K562 (cell line): ENCODE measurements at regions not wholly inside any gene's neighbourhood (a gene's known extent, or its start where the extent isn't known, plus 50 kb on each side); places are given as distances from the start of the nearest gene placed in this dataset.

Source experiments
- ATAC-seq: fragments of 200-7000 bp; cut with Tn5 transposase; 3 replicates; pipeline ENCODE4 v1.9.1; 2020; ENCODE audit warnings: moderate library complexity
- BruUV-seq: library from RNA; stranded (reverse); fragments of 400-500 nt; replicated peaks from 2 replicates; lab custom pipeline; 2021; lab: Mats Ljungman, UMichigan
- CTCF ChIA-PET: fragments of 300-600 bp; formaldehyde crosslinking; extraction: SDS; loops from one replicate; lab custom pipeline; 2021; ENCODE audit warnings: low intra/inter-chr PET ratio; lab: Yijun Ruan, JAX
- POLR2A ChIA-PET: fragments of 300-600, 350-650 bp; sonication (Branson Sonifier 250); formaldehyde crosslinking; extraction: SDS; loops from one replicate; lab custom pipeline; 2021; ENCODE audit warnings: antibody characterized with exemption, inconsistent platforms; lab: Yijun Ruan, JAX
- DNase-seq, 4 experiments: peaks; one replicate each; pipeline versions ENCODE4 v3.0.0 to v3.0.0-alpha.2; 2011 to 2018; ENCODE audit warnings: low spot score in 3 of 4, mixed read lengths in 3 of 4; ENCODE audit errors: extremely low read depth in 1 of 4
- FAIRE-seq: peaks from 2 replicates; lab custom pipeline; 2011; peaks lifted over from hg19 to GRCh38; lab: Jason Lieb, UNC
- H2AFZ ChIP-seq: 2 replicates; pipeline ENCODE4 v1.6.0; 2011; ENCODE audit warnings: low read depth, low read length, control low read depth, inconsistent platforms
- H3K27ac ChIP-seq: fragments of 200-600 bp; 3 replicates; pipeline ENCODE4 v1.8.0; 2011; ENCODE audit warnings: low read depth, mild to moderate bottlenecking, control low read depth, inconsistent platforms, low read length, moderate library complexity, mixed read lengths; ENCODE audit errors: extremely low read depth
- H3K27me3 ChIP-seq, 2 experiments: fragments of 300-600 bp in 1 of 2; 2 replicates in 1 of 2; 3 replicates in 1 of 2; pipeline versions ENCODE4 v1.6.0 to v1.8.0; 2011; ENCODE audit warnings: inconsistent platforms in 2 of 2, low read length in 2 of 2, mild to moderate bottlenecking in 1 of 2, mixed read lengths in 1 of 2, moderate library complexity in 1 of 2; ENCODE audit not compliant: control insufficient read depth in 2 of 2, insufficient read depth in 2 of 2
- H3K36me3 ChIP-seq: fragments of 300-600 bp; 3 replicates; pipeline ENCODE4 v1.8.0; 2011; ENCODE audit warnings: mild to moderate bottlenecking, low read length, inconsistent platforms; ENCODE audit not compliant: control insufficient read depth, insufficient read depth
- H3K4me1 ChIP-seq, 2 experiments: fragments of 200-600 bp in 1 of 2; replicated peaks in 1 of 2; 2 replicates in 1 of 2; 3 replicates in 1 of 2; pipeline versions ENCODE4 v1.5.1 to v1.8.0; 2011; ENCODE audit warnings: inconsistent platforms in 2 of 2, low read length in 2 of 2, mild to moderate bottlenecking in 1 of 2, mixed read lengths in 1 of 2, moderate library complexity in 1 of 2; ENCODE audit not compliant: control insufficient read depth in 2 of 2, insufficient read depth in 2 of 2
- H3K4me2 ChIP-seq: 2 replicates; pipeline ENCODE4 v1.6.1; 2011; ENCODE audit warnings: low read length, control low read depth, inconsistent platforms, mixed read lengths; ENCODE audit not compliant: insufficient read depth
- H3K4me3 ChIP-seq: fragments of 200-600 bp; sonication (generic), shearing (Covaris generic); 2 replicates; pipeline ENCODE4 v1.5.1; 2016; ENCODE audit warnings: control low read depth, inconsistent platforms
- H3K79me2 ChIP-seq: fragments of 200-600 bp; 3 replicates; pipeline ENCODE4 v1.8.0; 2011; ENCODE audit warnings: low read length, inconsistent platforms; ENCODE audit not compliant: control insufficient read depth, insufficient read depth
- H3K9ac ChIP-seq, 2 experiments: 2 replicates each; pipeline versions ENCODE4 v1.6.0 to v1.6.1; 2011; ENCODE audit warnings: low read depth in 2 of 2, low read length in 2 of 2, control low read depth in 1 of 2, inconsistent platforms in 1 of 2, mild to moderate bottlenecking in 1 of 2, mixed read lengths in 1 of 2; ENCODE audit not compliant: insufficient read depth in 1 of 2
- H3K9me1 ChIP-seq: one replicate; pipeline ENCODE4 v1.6.0; 2011; ENCODE audit warnings: inconsistent platforms, mild to moderate bottlenecking, low read length, moderate library complexity; ENCODE audit not compliant: control insufficient read depth, insufficient read depth
- H3K9me3 ChIP-seq: replicated peaks from 2 replicates; pipeline ENCODE4 v1.5.1; 2011; ENCODE audit warnings: low read depth, low read length, inconsistent platforms; ENCODE audit not compliant: control insufficient read depth, insufficient read depth
- H4K20me1 ChIP-seq: replicated peaks from 2 replicates; pipeline ENCODE4 v1.6.1; 2011; ENCODE audit warnings: low read length, inconsistent platforms, mixed read lengths; ENCODE audit not compliant: control insufficient read depth, insufficient read depth
- BRD9 ChIP-seq: fragments of 450-650 bp; IDR thresholded peaks from 2 replicates; pipeline ENCODE4 v1.6.1; 2018; ENCODE audit warnings: low read depth; ENCODE audit not compliant: partially characterized antibody
- CEBPB ChIP-seq: fragments of 450-650 bp; IDR thresholded peaks from 2 replicates; pipeline ENCODE4 v1.6.1; 2016; ENCODE audit warnings: missing genetic modification characterization, missing compliant biosample characterization
- CEBPG ChIP-seq, 3 experiments: fragments of 200-800 bp in 1 of 3; sonication (Bioruptor generic) in 1 of 3; sonication (generic) in 1 of 3; formaldehyde crosslinking in 1 of 3; IDR thresholded peaks in 2 of 3; conservative IDR thresholded peaks in 1 of 3; 2 replicates each; pipeline versions ENCODE4 v1.6.1 to v1.8.0; 2016 to 2022; ENCODE audit warnings: missing compliant biosample characterization in 2 of 3, missing genetic modification characterization in 2 of 3, mild to moderate bottlenecking in 1 of 3, missing genetic modification reagents in 1 of 3
- EGR1 ChIP-seq: fragments of 450-650 bp; conservative IDR thresholded peaks from 2 replicates; pipeline ENCODE4 v1.6.1; 2017; ENCODE audit warnings: mild to moderate bottlenecking
- HIVEP1 ChIP-seq: fragments of 250-450 bp; sonication (Bioruptor Pico); IDR thresholded peaks from 2 replicates; pipeline ENCODE4 v1.4.0; 2020; ENCODE audit warnings: mild to moderate bottlenecking
- HMG20A ChIP-seq: fragments of 450-650 bp; formaldehyde crosslinking; conservative IDR thresholded peaks from 2 replicates; pipeline ENCODE4 v1.4.0; 2020; ENCODE audit warnings: mild to moderate bottlenecking, mixed read lengths
- KAT7 ChIP-seq: sonication (generic); formaldehyde crosslinking; IDR thresholded peaks from 2 replicates; pipeline ENCODE4 v1.8.0; 2022; ENCODE audit warnings: missing genetic modification reagents, mild to moderate bottlenecking, borderline replicate concordance
- NFYB ChIP-seq: IDR thresholded peaks from 2 replicates; pipeline ENCODE4 v1.6.1; 2011; ENCODE audit warnings: mild to moderate bottlenecking, moderate library complexity; ENCODE audit not compliant: insufficient read length; ENCODE audit errors: extremely low read depth
- PHTF2 ChIP-seq: fragments of 250-450 bp; sonication (Bioruptor Pico); IDR thresholded peaks from 2 replicates; pipeline ENCODE4 v1.5.0; 2021; ENCODE audit warnings: mild to moderate bottlenecking
- STAT5A ChIP-seq: IDR thresholded peaks from 2 replicates; pipeline ENCODE4 v1.6.1; 2012; ENCODE audit warnings: low read length, inconsistent platforms, borderline replicate concordance
- TRIM28 ChIP-seq: fragments of 450-650 bp; IDR thresholded peaks from 2 replicates; pipeline ENCODE4 v1.6.1; 2017
- ZNF263 ChIP-seq: sonication (generic); formaldehyde crosslinking; IDR thresholded peaks from 2 replicates; pipeline ENCODE4 v1.8.0; 2022; ENCODE audit warnings: mild to moderate bottlenecking, missing genetic modification reagents, borderline replicate concordance
- ZNF311 ChIP-seq: fragments of 250-450 bp; sonication (Bioruptor Pico); IDR thresholded peaks from 2 replicates; pipeline ENCODE4 v1.4.0; 2020; ENCODE audit warnings: mild to moderate bottlenecking, moderate library complexity
- WGBS: fragments of 100-300 bp; shearing (Covaris generic); methylation state at CpG from one replicate; pipeline ENCODE4 v1.1.6; 2016; ENCODE audit warnings: low coverage, mixed read lengths; ENCODE audit not compliant: insufficient coverage; ENCODE audit errors: missing lambda C conversion rate; 5-methylcytosine and 5-hydroxymethylcytosine counted together
- in situ Hi-C: fragments of 300-500 bp; cut with MboI; formaldehyde crosslinking; loops from 4 replicates; pipeline ENCODE4 v1.15.0; 2018; ENCODE audit warnings: inconsistent platforms, mixed read lengths
- intact Hi-C: fragments of 100-400 bp; cut with micrococcal nuclease; formaldehyde crosslinking; loops from 2 replicates; pipeline ENCODE4 v1.14.2; 2022
- TF ChIP-seq, protein P1 (sequence below): fragments of 250-450 bp; sonication (Bioruptor Pico); IDR thresholded peaks from 2 replicates; pipeline ENCODE4 v1.5.0; 2021
- TF ChIP-seq, protein P2 (sequence below): IDR thresholded peaks from 2 replicates; pipeline ENCODE4 v1.6.1; 2011; ENCODE audit warnings: borderline replicate concordance, low read depth, mild to moderate bottlenecking, moderate library complexity, low read length; ENCODE audit not compliant: insufficient read depth, poor library complexity, severe bottlenecking
- TF ChIP-seq, protein P3 (sequence below): fragments of 250-450 bp; sonication (Bioruptor Pico); IDR thresholded peaks from 2 replicates; pipeline ENCODE4 v1.9.0; 2021; ENCODE audit warnings: mild to moderate bottlenecking
- TF ChIP-seq, protein P4 (sequence below): sonication (generic); formaldehyde crosslinking; IDR thresholded peaks from 2 replicates; pipeline ENCODE4 v1.8.0; 2022; ENCODE audit warnings: mild to moderate bottlenecking, low read depth, missing genetic modification reagents
- TF ChIP-seq, protein P5 (sequence below): fragments of 250-450 bp; sonication (Bioruptor Pico); IDR thresholded peaks from 2 replicates; pipeline ENCODE4 v1.8.0; 2022; ENCODE audit warnings: moderate library complexity, mild to moderate bottlenecking, inconsistent platforms

DNA sequence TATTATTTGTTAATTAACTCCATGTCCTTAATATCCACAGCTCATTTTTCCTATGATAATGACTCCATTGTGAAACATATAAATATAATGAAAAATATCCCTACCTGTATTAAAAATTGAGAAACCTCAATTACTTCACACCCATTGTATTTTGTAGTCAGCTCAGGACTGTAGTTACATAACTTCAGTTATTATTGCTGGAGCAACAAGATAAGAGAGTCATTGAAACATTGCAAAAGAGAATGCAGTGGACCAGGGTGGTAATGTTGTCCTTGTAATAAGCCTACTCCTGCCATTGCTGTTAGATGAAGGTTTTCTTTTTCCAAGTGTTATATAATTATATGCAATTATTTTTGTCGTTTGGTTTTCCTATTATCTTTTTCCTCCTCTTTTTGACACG, 184.4 kb downstream of the PRL start:
- DNase-seq (no peak), FAIRE-seq (no peak), ATAC-seq (no peak)
- no peak overlapping the region for H3K9ac ChIP-seq
- H3K36me3 ChIP-seq, result no peaks in the 10 kb centered on the region
- in situ Hi-C loops (no loop called here), intact Hi-C loops (no loop called here)
- H4K20me1 ChIP-seq, result no peaks in the 10 kb centered on the region
- H3K4me1 ChIP-seq, result no peaks in the 10 kb centered on the region
- POLR2A ChIA-PET, result no interaction called here
- no TSS peak for BruUV-seq
- no peak overlapping the region for H3K4me2 ChIP-seq
- H3K9me3 ChIP-seq, result no peaks in the 10 kb centered on the region
- TF ChIP-seq BRD9 (no peak), ZNF263 (CRISPR knock-in tag) (no peak), STAT5A (no peak), KAT7 (no peak), ZNF311 (CRISPR knock-in tag) (no peak), PHTF2 (no peak), NFYB (no peak), TRIM28 (no peak), HIVEP1 (CRISPR knock-in tag) (no peak), HMG20A (no peak), EGR1 (no peak), CEBPB (tag) (peak; percentile 65; the same call in 1 of the 2 replicates), CEBPG (CRISPR knock-in tag; IDR thresholded peaks at IDR 0.05) (no peak), CEBPG (tag; conservative IDR thresholded peaks at IDR 0.05 in 1 of 2, IDR thresholded peaks at IDR 0.05 in 1 of 2) (peak in 1 of 2 experiments; percentile 15; a peak in 1 of 4 replicates)
- TF ChIP-seq, protein P1, sequence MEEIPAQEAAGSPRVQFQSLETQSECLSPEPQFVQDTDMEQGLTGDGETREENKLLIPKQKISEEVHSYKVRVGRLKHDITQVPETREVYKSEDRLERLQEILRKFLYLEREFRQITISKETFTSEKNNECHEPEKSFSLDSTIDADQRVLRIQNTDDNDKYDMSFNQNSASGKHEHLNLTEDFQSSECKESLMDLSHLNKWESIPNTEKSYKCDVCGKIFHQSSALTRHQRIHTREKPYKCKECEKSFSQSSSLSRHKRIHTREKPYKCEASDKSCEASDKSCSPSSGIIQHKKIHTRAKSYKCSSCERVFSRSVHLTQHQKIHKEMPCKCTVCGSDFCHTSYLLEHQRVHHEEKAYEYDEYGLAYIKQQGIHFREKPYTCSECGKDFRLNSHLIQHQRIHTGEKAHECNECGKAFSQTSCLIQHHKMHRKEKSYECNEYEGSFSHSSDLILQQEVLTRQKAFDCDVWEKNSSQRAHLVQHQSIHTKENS (CRISPR knock-in tag), result no peak
- TF ChIP-seq, protein P2, sequence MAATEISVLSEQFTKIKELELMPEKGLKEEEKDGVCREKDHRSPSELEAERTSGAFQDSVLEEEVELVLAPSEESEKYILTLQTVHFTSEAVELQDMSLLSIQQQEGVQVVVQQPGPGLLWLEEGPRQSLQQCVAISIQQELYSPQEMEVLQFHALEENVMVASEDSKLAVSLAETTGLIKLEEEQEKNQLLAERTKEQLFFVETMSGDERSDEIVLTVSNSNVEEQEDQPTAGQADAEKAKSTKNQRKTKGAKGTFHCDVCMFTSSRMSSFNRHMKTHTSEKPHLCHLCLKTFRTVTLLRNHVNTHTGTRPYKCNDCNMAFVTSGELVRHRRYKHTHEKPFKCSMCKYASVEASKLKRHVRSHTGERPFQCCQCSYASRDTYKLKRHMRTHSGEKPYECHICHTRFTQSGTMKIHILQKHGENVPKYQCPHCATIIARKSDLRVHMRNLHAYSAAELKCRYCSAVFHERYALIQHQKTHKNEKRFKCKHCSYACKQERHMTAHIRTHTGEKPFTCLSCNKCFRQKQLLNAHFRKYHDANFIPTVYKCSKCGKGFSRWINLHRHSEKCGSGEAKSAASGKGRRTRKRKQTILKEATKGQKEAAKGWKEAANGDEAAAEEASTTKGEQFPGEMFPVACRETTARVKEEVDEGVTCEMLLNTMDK, result no peak
- TF ChIP-seq, protein P3, sequence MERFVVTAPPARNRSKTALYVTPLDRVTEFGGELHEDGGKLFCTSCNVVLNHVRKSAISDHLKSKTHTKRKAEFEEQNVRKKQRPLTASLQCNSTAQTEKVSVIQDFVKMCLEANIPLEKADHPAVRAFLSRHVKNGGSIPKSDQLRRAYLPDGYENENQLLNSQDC (CRISPR knock-in tag), result no peak
- TF ChIP-seq, protein P4, sequence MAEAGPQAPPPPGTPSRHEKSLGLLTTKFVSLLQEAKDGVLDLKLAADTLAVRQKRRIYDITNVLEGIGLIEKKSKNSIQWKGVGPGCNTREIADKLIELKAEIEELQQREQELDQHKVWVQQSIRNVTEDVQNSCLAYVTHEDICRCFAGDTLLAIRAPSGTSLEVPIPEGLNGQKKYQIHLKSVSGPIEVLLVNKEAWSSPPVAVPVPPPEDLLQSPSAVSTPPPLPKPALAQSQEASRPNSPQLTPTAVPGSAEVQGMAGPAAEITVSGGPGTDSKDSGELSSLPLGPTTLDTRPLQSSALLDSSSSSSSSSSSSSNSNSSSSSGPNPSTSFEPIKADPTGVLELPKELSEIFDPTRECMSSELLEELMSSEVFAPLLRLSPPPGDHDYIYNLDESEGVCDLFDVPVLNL, result no peak
- TF ChIP-seq, protein P5, sequence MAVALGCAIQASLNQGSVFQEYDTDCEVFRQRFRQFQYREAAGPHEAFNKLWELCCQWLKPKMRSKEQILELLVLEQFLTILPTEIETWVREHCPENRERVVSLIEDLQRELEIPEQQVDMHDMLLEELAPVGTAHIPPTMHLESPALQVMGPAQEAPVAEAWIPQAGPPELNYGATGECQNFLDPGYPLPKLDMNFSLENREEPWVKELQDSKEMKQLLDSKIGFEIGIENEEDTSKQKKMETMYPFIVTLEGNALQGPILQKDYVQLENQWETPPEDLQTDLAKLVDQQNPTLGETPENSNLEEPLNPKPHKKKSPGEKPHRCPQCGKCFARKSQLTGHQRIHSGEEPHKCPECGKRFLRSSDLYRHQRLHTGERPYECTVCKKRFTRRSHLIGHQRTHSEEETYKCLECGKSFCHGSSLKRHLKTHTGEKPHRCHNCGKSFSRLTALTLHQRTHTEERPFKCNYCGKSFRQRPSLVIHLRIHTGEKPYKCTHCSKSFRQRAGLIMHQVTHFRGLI, result no peak
- CTCF ChIA-PET, result no interaction called here
- H2AFZ ChIP-seq, result no peak overlapping the region
- H3K27ac ChIP-seq, result no peak overlapping the region
- no peaks in the 10 kb centered on the region for H3K9me1 ChIP-seq
- no peaks in the 10 kb centered on the region for H3K79me2 ChIP-seq
- H3K4me3 ChIP-seq, result no peak overlapping the region
- 0% methylated on average over 2 of the region's 2 CpGs for WGBS
- peaks cover 5 to 9% of the 10 kb centered on the region in 2 experiments; a peak in 2 of 5 replicates for H3K27me3 ChIP-seq
